ENCODE measurements at regions not wholly inside any gene's neighbourhood (a gene's known extent, or its start where the extent isn't known, plus 50 kb on each side); places are given as distances from the start of the nearest gene placed in this dataset.

GRCh38 chr10:36236931-36237330 lies 594.8 kb upstream of the FZD8 start:
- ATAC-seq (no peak), DNase-seq (no peak)
- Mint-ChIP-seq H3K9me3 (peaks cover 25% of the 10 kb centered on the region), H3K27me3 (ENCODE audit: low read depth) (no peaks in the 10 kb centered on the region), H3K36me3 (ENCODE audit: insufficient read depth) (no peaks in the 10 kb centered on the region), H3K4me3 (no peak overlapping the region), H3K4me1 (ENCODE audit: low read depth) (no peaks in the 10 kb centered on the region)

GRCh38 chr10:36236341-36236740 lies 594.2 kb upstream of the FZD8 start:
- Mint-ChIP-seq H3K4me1 (ENCODE audit: low read depth) (no peaks in the 10 kb centered on the region), H3K4me3 (no peak overlapping the region), H3K27me3 (ENCODE audit: low read depth) (no peaks in the 10 kb centered on the region), H3K9me3 (peaks cover 27% of the 10 kb centered on the region), H3K36me3 (ENCODE audit: insufficient read depth) (no peaks in the 10 kb centered on the region)
- DNase-seq (no peak), ATAC-seq (no peak)

- ATAC-seq (no peak), DNase-seq (no peak)
- H3K4me3 Mint-ChIP-seq: no peak overlapping the region
- no peaks in the 10 kb centered on the region for H3K36me3 Mint-ChIP-seq (ENCODE audit: insufficient read depth)
- H3K9me3 Mint-ChIP-seq: peaks cover 29% of the 10 kb centered on the region
- H3K4me1 Mint-ChIP-seq (ENCODE audit: low read depth): no peaks in the 10 kb centered on the region
- H3K27me3 Mint-ChIP-seq (ENCODE audit: low read depth): no peaks in the 10 kb centered on the region
These were observed 590.8 kb upstream of the FZD8 start for GRCh38 chr10:36232935-36233334.

DNA sequence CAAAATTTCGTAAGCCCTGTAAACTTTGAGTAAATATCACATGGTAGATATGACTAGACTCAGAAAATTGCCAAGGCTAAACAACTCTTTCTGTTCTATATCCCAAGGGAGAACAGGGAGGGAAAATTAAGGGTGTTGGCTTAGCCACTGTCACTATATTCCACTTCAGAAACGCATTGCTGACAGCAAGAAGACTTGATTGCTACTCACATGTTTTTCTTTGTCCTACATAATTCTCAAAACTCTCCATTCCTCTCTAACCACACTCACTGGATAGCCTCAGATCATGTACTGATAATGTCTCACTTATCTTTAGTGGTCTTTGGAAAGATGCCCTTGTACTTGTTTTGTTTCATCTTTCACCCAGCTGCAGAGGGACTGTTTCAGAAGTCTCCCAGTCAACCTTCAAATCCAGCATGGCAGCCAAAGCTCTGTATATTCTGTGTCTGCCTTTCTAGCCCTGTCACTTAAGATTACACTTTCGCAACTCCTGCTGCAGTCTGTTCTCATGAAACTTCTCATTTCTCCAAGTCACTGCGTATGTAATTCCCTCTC lies 582.4 kb upstream of the FZD8 start:
- no peaks in the 10 kb centered on the region for H3K27me3 Mint-ChIP-seq (ENCODE audit: low read depth)
- H3K4me3 Mint-ChIP-seq: no peak overlapping the region
- no peak for ATAC-seq
- no peaks in the 10 kb centered on the region for H3K4me1 Mint-ChIP-seq (ENCODE audit: low read depth)
- peaks cover 15% of the 10 kb centered on the region for H3K9me3 Mint-ChIP-seq
- H3K36me3 Mint-ChIP-seq (ENCODE audit: insufficient read depth): no peaks in the 10 kb centered on the region
- no peak for DNase-seq

DNA sequence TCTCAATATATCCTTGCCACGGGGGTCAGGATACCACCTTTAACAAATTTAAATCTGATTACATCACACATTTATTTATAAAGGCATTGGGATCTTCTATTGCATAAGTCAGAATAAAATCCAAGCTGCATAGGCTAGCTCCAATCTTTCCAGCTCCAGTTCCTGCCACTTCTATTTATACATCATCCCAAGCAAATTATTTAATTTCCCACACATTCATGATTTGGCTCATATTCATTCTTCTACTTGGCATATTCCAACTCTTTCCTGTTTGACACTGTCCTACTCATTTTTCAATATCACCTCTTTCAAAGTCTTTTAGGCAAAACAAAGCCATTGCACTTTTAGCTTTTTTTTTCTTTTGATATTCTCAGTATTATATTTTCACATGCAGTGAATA lies 579.0 kb upstream of the FZD8 start:
- Mint-ChIP-seq H3K9me3 (peaks cover 4% of the 10 kb centered on the region), H3K4me1 (ENCODE audit: low read depth) (no peaks in the 10 kb centered on the region), H3K36me3 (ENCODE audit: insufficient read depth) (no peaks in the 10 kb centered on the region), H3K27me3 (ENCODE audit: low read depth) (no peaks in the 10 kb centered on the region), H3K4me3 (no peak overlapping the region)
- ATAC-seq: no peak
- DNase-seq: no peak

GRCh38 chr10:36220151-36220550 lies 578.1 kb upstream of the FZD8 start:
- no peaks in the 10 kb centered on the region for H3K36me3 Mint-ChIP-seq (ENCODE audit: insufficient read depth)
- DNase-seq (no peak), ATAC-seq (no peak)
- peaks cover 4% of the 10 kb centered on the region for H3K9me3 Mint-ChIP-seq
- no peaks in the 10 kb centered on the region for H3K27me3 Mint-ChIP-seq (ENCODE audit: low read depth)
- no peak overlapping the region for H3K4me3 Mint-ChIP-seq
- no peaks in the 10 kb centered on the region for H3K4me1 Mint-ChIP-seq (ENCODE audit: low read depth)

GRCh38 chr10:36211856-36212255 lies 569.8 kb upstream of the FZD8 start:
- no peaks in the 10 kb centered on the region for H3K27me3 Mint-ChIP-seq (ENCODE audit: low read depth)
- H3K36me3 Mint-ChIP-seq (ENCODE audit: insufficient read depth): no peaks in the 10 kb centered on the region
- peaks cover 10% of the 10 kb centered on the region for H3K9me3 Mint-ChIP-seq
- ATAC-seq (no peak), DNase-seq (no peak)
- no peak overlapping the region for H3K4me3 Mint-ChIP-seq
- H3K4me1 Mint-ChIP-seq (ENCODE audit: low read depth): no peaks in the 10 kb centered on the region

- Mint-ChIP-seq H3K36me3 (ENCODE audit: insufficient read depth) (no peaks in the 10 kb centered on the region), H3K27me3 (ENCODE audit: low read depth) (no peaks in the 10 kb centered on the region), H3K9me3 (peaks cover 17% of the 10 kb centered on the region), H3K4me1 (ENCODE audit: low read depth) (no peaks in the 10 kb centered on the region), H3K4me3 (no peak overlapping the region)
- ATAC-seq (no peak), DNase-seq (no peak)
These were observed 567.4 kb upstream of the FZD8 start for GRCh38 chr10:36209480-36209879.

DNA sequence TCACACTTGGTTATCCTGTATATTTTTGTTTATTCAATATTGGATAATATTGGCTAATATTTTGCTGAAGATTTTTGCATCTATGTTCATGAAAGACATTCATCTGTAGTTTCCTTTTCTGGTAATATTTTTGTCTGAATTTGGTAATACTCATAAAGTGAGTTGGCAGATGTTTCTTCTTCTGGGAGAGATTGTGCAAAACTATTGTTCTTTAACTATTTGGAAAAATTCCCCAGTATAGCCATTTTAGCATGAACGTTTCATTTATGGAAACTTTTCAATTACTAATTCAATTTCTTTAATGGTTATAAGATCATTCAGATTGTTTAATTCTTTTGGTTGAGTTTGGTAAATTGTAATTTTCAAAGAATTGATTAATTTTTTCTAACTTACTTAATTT lies 560.8 kb upstream of the FZD8 start:
- DNase-seq (no peak), ATAC-seq (no peak)
- no peak overlapping the region for H3K4me3 Mint-ChIP-seq
- no peaks in the 10 kb centered on the region for H3K36me3 Mint-ChIP-seq (ENCODE audit: insufficient read depth)
- no peaks in the 10 kb centered on the region for H3K4me1 Mint-ChIP-seq (ENCODE audit: low read depth)
- no peaks in the 10 kb centered on the region for H3K27me3 Mint-ChIP-seq (ENCODE audit: low read depth)
- H3K9me3 Mint-ChIP-seq: peaks cover 23% of the 10 kb centered on the region

DNA sequence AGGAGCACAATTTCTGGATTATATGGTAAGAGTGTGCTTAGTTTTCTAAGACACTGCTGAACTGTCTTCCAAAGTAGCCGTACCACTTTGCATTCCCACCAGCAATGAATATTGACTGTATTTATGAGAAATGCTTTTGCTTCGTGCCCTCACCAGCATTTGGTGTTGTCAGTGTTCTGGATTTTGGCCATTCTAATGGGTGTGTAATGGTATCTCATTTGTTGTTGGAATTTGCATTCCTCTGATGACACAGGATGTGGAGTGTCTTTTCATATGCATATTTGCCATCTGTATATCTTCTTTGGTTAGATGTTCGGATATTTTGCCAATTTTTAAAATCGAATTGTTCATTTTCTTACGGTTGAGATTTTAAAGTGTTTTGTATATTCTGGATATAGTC lies 558.5 kb upstream of the FZD8 start:
- no peaks in the 10 kb centered on the region for H3K36me3 Mint-ChIP-seq (ENCODE audit: insufficient read depth)
- no peak for DNase-seq
- no peaks in the 10 kb centered on the region for H3K27me3 Mint-ChIP-seq (ENCODE audit: low read depth)
- H3K4me3 Mint-ChIP-seq: no peak overlapping the region
- ATAC-seq: no peak
- H3K9me3 Mint-ChIP-seq: peaks cover 16% of the 10 kb centered on the region
- H3K4me1 Mint-ChIP-seq (ENCODE audit: low read depth): no peaks in the 10 kb centered on the region

DNA sequence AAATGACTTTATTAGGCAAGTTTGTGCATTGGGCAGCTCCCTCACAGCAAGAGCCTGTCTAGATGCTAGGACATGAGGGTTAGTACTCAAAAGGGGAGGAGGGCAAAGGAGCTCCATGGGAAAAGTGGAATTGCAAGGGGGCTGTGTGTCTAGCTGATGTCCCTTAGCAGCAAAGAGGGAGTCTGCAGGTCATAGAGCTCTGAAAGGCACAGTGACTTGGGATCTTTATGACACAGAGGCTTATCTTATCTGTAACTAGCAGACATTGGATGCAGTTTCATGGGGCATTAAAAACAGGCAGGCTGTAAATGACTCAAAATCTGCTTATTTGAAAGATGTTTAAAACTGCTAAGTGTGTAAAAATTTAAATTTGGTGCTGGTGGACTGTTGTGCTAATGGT lies 556.2 kb upstream of the FZD8 start:
- H3K36me3 Mint-ChIP-seq (ENCODE audit: insufficient read depth): no peaks in the 10 kb centered on the region
- DNase-seq: no peak

GRCh38 chr10:36195364-36195763 lies 553.3 kb upstream of the FZD8 start:
- no peak for DNase-seq
- Mint-ChIP-seq H3K4me1 (ENCODE audit: low read depth) (no peaks in the 10 kb centered on the region), H3K4me3 (no peak overlapping the region), H3K36me3 (ENCODE audit: insufficient read depth) (no peaks in the 10 kb centered on the region), H3K9me3 (peaks cover 36% of the 10 kb centered on the region), H3K27me3 (ENCODE audit: low read depth) (no peaks in the 10 kb centered on the region)
- ATAC-seq: no peak

More for the DNA sequence above, 556.2 kb upstream of the FZD8 start:
- Mint-ChIP-seq H3K9me3 (peaks cover 23% of the 10 kb centered on the region), H3K27me3 (ENCODE audit: low read depth) (no peaks in the 10 kb centered on the region), H3K4me3 (no peak overlapping the region), H3K4me1 (ENCODE audit: low read depth) (no peaks in the 10 kb centered on the region)
- ATAC-seq: no peak

DNA sequence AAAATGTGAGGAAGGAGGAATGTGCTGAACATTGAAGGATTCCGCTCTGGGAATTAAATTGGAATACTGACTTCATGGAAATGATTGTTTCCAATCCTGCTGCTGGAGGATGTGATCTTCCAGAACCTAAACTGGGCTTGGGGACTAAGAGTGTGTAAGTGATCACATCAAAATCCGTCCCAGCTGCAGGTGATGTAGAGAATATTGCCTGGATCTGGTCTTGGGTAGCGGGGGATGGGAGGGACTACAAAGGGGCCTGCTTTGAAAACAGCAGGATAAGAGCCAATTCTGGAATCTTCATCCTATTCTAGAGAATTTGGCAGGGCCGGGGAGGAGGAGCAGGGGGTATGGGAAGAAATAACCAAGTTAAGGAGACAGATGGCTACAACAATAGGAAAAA lies 552.2 kb upstream of the FZD8 start:
- ATAC-seq (no peak), DNase-seq (no peak)
- no peak overlapping the region for H3K4me3 Mint-ChIP-seq
- H3K27me3 Mint-ChIP-seq (ENCODE audit: low read depth): no peaks in the 10 kb centered on the region
- no peaks in the 10 kb centered on the region for H3K36me3 Mint-ChIP-seq (ENCODE audit: insufficient read depth)
- peaks cover 39% of the 10 kb centered on the region for H3K9me3 Mint-ChIP-seq
- no peaks in the 10 kb centered on the region for H3K4me1 Mint-ChIP-seq (ENCODE audit: low read depth)

- Mint-ChIP-seq H3K9me3 (peaks cover 30% of the 10 kb centered on the region), H3K4me1 (ENCODE audit: low read depth) (no peaks in the 10 kb centered on the region), H3K36me3 (ENCODE audit: insufficient read depth) (no peaks in the 10 kb centered on the region), H3K27me3 (ENCODE audit: low read depth) (no peaks in the 10 kb centered on the region), H3K4me3 (no peak overlapping the region)
- no peak for DNase-seq
- ATAC-seq: no peak
These were observed 548.9 kb upstream of the FZD8 start for GRCh38 chr10:36191009-36191408.

GRCh38 chr10:36188461-36188860 lies 546.4 kb upstream of the FZD8 start:
- no peak for ATAC-seq
- Mint-ChIP-seq H3K4me1 (ENCODE audit: low read depth) (no peaks in the 10 kb centered on the region), H3K36me3 (ENCODE audit: insufficient read depth) (no peaks in the 10 kb centered on the region)

GRCh38 chr10:36188080-36188453 lies 546.0 kb upstream of the FZD8 start:
- no peaks in the 10 kb centered on the region for H3K27me3 Mint-ChIP-seq (ENCODE audit: low read depth)
- no peak for DNase-seq
- peaks cover 23% of the 10 kb centered on the region for H3K9me3 Mint-ChIP-seq
- no peak overlapping the region for H3K4me3 Mint-ChIP-seq
- no peaks in the 10 kb centered on the region for H3K4me1 Mint-ChIP-seq (ENCODE audit: low read depth)
- ATAC-seq: no peak
- H3K36me3 Mint-ChIP-seq (ENCODE audit: insufficient read depth): no peaks in the 10 kb centered on the region

More at GRCh38 chr10:36188461-36188860, 546.4 kb upstream of the FZD8 start:
- H3K4me3 Mint-ChIP-seq: no peak overlapping the region
- DNase-seq: no peak
- peaks cover 23% of the 10 kb centered on the region for H3K9me3 Mint-ChIP-seq
- no peaks in the 10 kb centered on the region for H3K27me3 Mint-ChIP-seq (ENCODE audit: low read depth)
